H9 (cell line): ENCODE measurements at regions not wholly inside any gene's neighbourhood (a gene's known extent, or its start where the extent isn't known, plus 50 kb on each side); places are given as distances from the start of the nearest gene placed in this dataset.

Experiments
- DNase-seq: peaks from one replicate; pipeline ENCODE4 v3.0.0-alpha.2; 2017
- H2AFZ ChIP-seq: one replicate; pipeline ENCODE4 v1.6.1; 2013; ENCODE audit warnings: mild to moderate bottlenecking, low read length, control low read depth, moderate library complexity
- H2AK5ac ChIP-seq: 2 replicates; pipeline ENCODE4 v1.6.1; 2013; ENCODE audit warnings: low read length, control low read depth, mixed read lengths; ENCODE audit not compliant: insufficient read length
- H2BK120ac ChIP-seq: one replicate; pipeline ENCODE4 v1.6.1; 2013; ENCODE audit warnings: low read depth, mild to moderate bottlenecking, low read length, control low read depth, inconsistent platforms; ENCODE audit not compliant: poor library complexity, severe bottlenecking
- H2BK12ac ChIP-seq: 2 replicates; pipeline ENCODE4 v1.6.1; 2013; ENCODE audit warnings: low read length, control low read depth, mixed read lengths, low read depth; ENCODE audit not compliant: insufficient read length
- H2BK15ac ChIP-seq: 2 replicates; pipeline ENCODE4 v1.6.1; 2013; ENCODE audit warnings: low read depth, low read length, control low read depth
- H2BK20ac ChIP-seq: one replicate; pipeline ENCODE4 v1.6.1; 2013; ENCODE audit warnings: low read depth, mild to moderate bottlenecking, low read length, control low read depth, inconsistent platforms; ENCODE audit not compliant: poor library complexity, severe bottlenecking
- H2BK5ac ChIP-seq: 2 replicates; pipeline ENCODE4 v1.6.1; 2013; ENCODE audit warnings: low read length, control low read depth, mixed read lengths; ENCODE audit not compliant: insufficient read length
- H3K14ac ChIP-seq: 2 replicates; pipeline ENCODE4 v1.6.1; 2013; ENCODE audit warnings: low read length, control low read depth; ENCODE audit not compliant: insufficient read depth
- H3K18ac ChIP-seq: 2 replicates; pipeline ENCODE4 v1.6.1; 2013; ENCODE audit warnings: low read depth, mild to moderate bottlenecking, mixed read lengths, low read length, control low read depth; ENCODE audit not compliant: insufficient read length
- H3K23ac ChIP-seq: 2 replicates; pipeline ENCODE4 v1.6.1; 2013; ENCODE audit warnings: low read length, control low read depth, mixed read lengths, low read depth; ENCODE audit not compliant: insufficient read length
- H3K23me2 ChIP-seq: 2 replicates; pipeline ENCODE4 v1.6.1; 2013; ENCODE audit warnings: low read depth, mild to moderate bottlenecking, mixed read lengths, low read length, control low read depth; ENCODE audit not compliant: insufficient read length, poor library complexity, severe bottlenecking
- H3K27ac ChIP-seq: 2 replicates; pipeline ENCODE4 v1.5.1; 2013; ENCODE audit warnings: low read length, control low read depth, mixed read lengths, low read depth; ENCODE audit not compliant: insufficient read length
- H3K27me3 ChIP-seq: 2 replicates; pipeline ENCODE4 v1.6.1; 2013; ENCODE audit warnings: low read length, control low read depth, inconsistent platforms; ENCODE audit not compliant: insufficient read depth
- H3K4ac ChIP-seq: 2 replicates; pipeline ENCODE4 v1.6.1; 2013; ENCODE audit warnings: low read depth, mild to moderate bottlenecking, control low read depth, inconsistent platforms, low read length, moderate library complexity
- H3K4me1 ChIP-seq: 2 replicates; pipeline ENCODE4 v1.6.1; 2013; ENCODE audit warnings: low read length, control low read depth, inconsistent platforms; ENCODE audit not compliant: insufficient read depth
- H3K4me2 ChIP-seq: 2 replicates; pipeline ENCODE4 v1.6.1; 2013; ENCODE audit warnings: low read length, control low read depth, mixed read lengths; ENCODE audit not compliant: insufficient read length, insufficient read depth
- H3K56ac ChIP-seq: 2 replicates; pipeline ENCODE4 v1.6.1; 2013; ENCODE audit warnings: low read depth, mild to moderate bottlenecking, mixed read lengths, low read length, control low read depth; ENCODE audit not compliant: insufficient read length
- H3K79me1 ChIP-seq: 2 replicates; pipeline ENCODE4 v1.6.1; 2013; ENCODE audit warnings: low read depth, mild to moderate bottlenecking, moderate library complexity, low read length, control low read depth, inconsistent platforms; ENCODE audit not compliant: insufficient read depth, poor library complexity, severe bottlenecking
- H3K79me2 ChIP-seq: 2 replicates; pipeline ENCODE4 v1.6.1; 2013; ENCODE audit warnings: low read length, control low read depth, inconsistent platforms; ENCODE audit not compliant: insufficient read depth
- H3K9ac ChIP-seq: 2 replicates; pipeline ENCODE4 v1.6.1; 2013; ENCODE audit warnings: low read length, control low read depth, mixed read lengths; ENCODE audit not compliant: insufficient read length; ENCODE audit errors: extremely low read depth
- H3K9me3 ChIP-seq: one replicate; pipeline ENCODE4 v1.6.1; 2013; ENCODE audit warnings: low read depth, low read length, inconsistent platforms; ENCODE audit not compliant: control insufficient read depth
- H3T11ph ChIP-seq: one replicate; pipeline ENCODE4 v1.6.1; 2013; ENCODE audit warnings: mild to moderate bottlenecking, low read length, control low read depth, inconsistent platforms
- H4K20me1 ChIP-seq: one replicate; pipeline ENCODE4 v1.6.1; 2013; ENCODE audit not compliant: control insufficient read depth, insufficient read length, insufficient read depth
- H4K5ac ChIP-seq: 2 replicates; pipeline ENCODE4 v1.6.1; 2013; ENCODE audit warnings: low read depth, mild to moderate bottlenecking, mixed read lengths, low read length, control low read depth; ENCODE audit not compliant: insufficient read length
- H4K8ac ChIP-seq: replicated peaks from 2 replicates; pipeline ENCODE4 v1.6.1; 2013; ENCODE audit warnings: low read length, control low read depth, mixed read lengths, low read depth; ENCODE audit not compliant: insufficient read length
- H4K91ac ChIP-seq: 2 replicates; pipeline ENCODE4 v1.6.1; 2013; ENCODE audit warnings: low read depth, mild to moderate bottlenecking, moderate library complexity, mixed read lengths, low read length, control low read depth; ENCODE audit not compliant: insufficient read length
- H3K27ac Mint-ChIP-seq, 3 experiments: 2 replicates in 2 of 3; 3 replicates in 1 of 3; pipeline ENCODE4 v1.8.0; 2020 to 2021; ENCODE audit warnings: mixed read lengths in 3 of 3, mild to moderate bottlenecking in 1 of 3, moderate library complexity in 1 of 3
- H3K27me3 Mint-ChIP-seq: 2 replicates; pipeline ENCODE4 v1.8.0; 2021; ENCODE audit warnings: low read depth, mild to moderate bottlenecking, moderate library complexity, mixed read lengths
- H3K36me3 Mint-ChIP-seq, 3 experiments: 2 replicates in 2 of 3; 3 replicates in 1 of 3; pipeline ENCODE4 v1.8.0; 2020 to 2021; ENCODE audit warnings: low read depth in 3 of 3, mixed read lengths in 3 of 3; ENCODE audit not compliant: insufficient read depth in 1 of 3
- H3K4me1 Mint-ChIP-seq, 2 experiments: 2 replicates each; pipeline ENCODE4 v1.8.0; 2020; ENCODE audit warnings: mixed read lengths in 2 of 2
- H3K4me3 Mint-ChIP-seq, 2 experiments: 2 replicates in 1 of 2; 3 replicates in 1 of 2; pipeline ENCODE4 v1.8.0; 2020 to 2021; ENCODE audit warnings: mild to moderate bottlenecking in 2 of 2, mixed read lengths in 2 of 2, moderate library complexity in 1 of 2
- H3K9me3 Mint-ChIP-seq, 2 experiments: 2 replicates in 1 of 2; 3 replicates in 1 of 2; pipeline ENCODE4 v1.8.0; 2020; ENCODE audit warnings: mild to moderate bottlenecking in 2 of 2, mixed read lengths in 2 of 2, moderate library complexity in 1 of 2
- WGBS: extraction: QIAGEN DNeasy Blood & Tissue Kit; methylation state at CpG from one replicate; pipeline ENCODE4 v1.1.7; 2013; ENCODE audit warnings: missing lambda C conversion rate, low lambda C conversion rate, mixed read lengths; ENCODE audit not compliant: insufficient read length; ENCODE audit errors: extremely low coverage; 5-methylcytosine and 5-hydroxymethylcytosine counted together
- TF ChIP-seq, protein P1 (sequence below): fragments of 200-600 bp; sonication (generic); conservative IDR thresholded peaks from 3 replicates; pipeline ENCODE4 v1.8.0; 2021; ENCODE audit warnings: antibody characterized with exemption, mild to moderate bottlenecking

DNA sequence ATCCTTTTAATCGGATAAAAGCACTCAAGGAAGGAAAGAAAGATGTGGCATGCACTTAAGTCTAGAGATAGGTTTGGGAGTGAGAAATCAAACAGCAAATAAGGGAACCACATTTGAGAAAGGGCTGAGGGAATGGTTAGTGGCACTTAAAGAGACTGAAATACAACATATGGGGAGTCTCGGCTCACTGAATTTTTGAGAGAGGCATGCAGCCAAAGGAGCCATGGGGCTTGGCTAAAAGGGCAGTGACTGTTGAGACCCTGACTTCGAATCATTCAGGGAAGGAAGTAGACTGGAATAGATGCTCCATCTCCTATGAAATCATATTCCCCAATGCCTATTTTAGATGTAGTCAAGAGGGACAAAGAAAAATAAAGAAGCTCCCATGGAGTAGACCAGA lies 58.3 kb upstream of the HAO2 start:
- Histone ChIP-seq H3K4me1 (no peaks in the 10 kb centered on the region), H3K9me3 (no peaks in the 10 kb centered on the region), H3K56ac (no peak overlapping the region), H4K5ac (no peak overlapping the region), H4K20me1 (no peaks in the 10 kb centered on the region), H3K14ac (no peak overlapping the region), H3K18ac (no peak overlapping the region), H3K4ac (no peak overlapping the region), H2BK12ac (no peak overlapping the region), H4K91ac (no peak overlapping the region), H2AFZ (no peak overlapping the region), H3K23ac (no peak overlapping the region), H3K79me1 (no peaks in the 10 kb centered on the region), H3K27ac (no peak overlapping the region), H3K79me2 (no peaks in the 10 kb centered on the region), H3K23me2 (no peaks in the 10 kb centered on the region), H3K27me3 (no peaks in the 10 kb centered on the region), H2BK15ac (no peak overlapping the region), H3T11ph (no peak overlapping the region), H3K9ac (no peak overlapping the region), H2BK5ac (no peak overlapping the region), H2BK120ac (no peak overlapping the region), H2BK20ac (no peak overlapping the region), H4K8ac (no peak overlapping the region), H3K4me2 (no peak overlapping the region), H2AK5ac (no peak overlapping the region)
- no peaks in the 10 kb centered on the region; the same call in 1 of the 2 replicates for H3K27me3 Mint-ChIP-seq
- peaks cover 0 to 4% of the 10 kb centered on the region in 2 experiments; a peak in 1 of 4 replicates for H3K4me1 Mint-ChIP-seq
- H3K9me3 Mint-ChIP-seq, result no peaks in the 10 kb centered on the region
- no peak for DNase-seq
- no peaks in the 10 kb centered on the region for H3K36me3 Mint-ChIP-seq
- no CpG with 5 or more reads among the region's 3 CpGs for WGBS
- TF ChIP-seq, protein P1, sequence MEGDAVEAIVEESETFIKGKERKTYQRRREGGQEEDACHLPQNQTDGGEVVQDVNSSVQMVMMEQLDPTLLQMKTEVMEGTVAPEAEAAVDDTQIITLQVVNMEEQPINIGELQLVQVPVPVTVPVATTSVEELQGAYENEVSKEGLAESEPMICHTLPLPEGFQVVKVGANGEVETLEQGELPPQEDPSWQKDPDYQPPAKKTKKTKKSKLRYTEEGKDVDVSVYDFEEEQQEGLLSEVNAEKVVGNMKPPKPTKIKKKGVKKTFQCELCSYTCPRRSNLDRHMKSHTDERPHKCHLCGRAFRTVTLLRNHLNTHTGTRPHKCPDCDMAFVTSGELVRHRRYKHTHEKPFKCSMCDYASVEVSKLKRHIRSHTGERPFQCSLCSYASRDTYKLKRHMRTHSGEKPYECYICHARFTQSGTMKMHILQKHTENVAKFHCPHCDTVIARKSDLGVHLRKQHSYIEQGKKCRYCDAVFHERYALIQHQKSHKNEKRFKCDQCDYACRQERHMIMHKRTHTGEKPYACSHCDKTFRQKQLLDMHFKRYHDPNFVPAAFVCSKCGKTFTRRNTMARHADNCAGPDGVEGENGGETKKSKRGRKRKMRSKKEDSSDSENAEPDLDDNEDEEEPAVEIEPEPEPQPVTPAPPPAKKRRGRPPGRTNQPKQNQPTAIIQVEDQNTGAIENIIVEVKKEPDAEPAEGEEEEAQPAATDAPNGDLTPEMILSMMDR, result no peak
- no peak overlapping the region for H3K27ac Mint-ChIP-seq
- no peak overlapping the region for H3K4me3 Mint-ChIP-seq
